Activated B cell treated with CpG ODN at 0.5 μM for 24 hours (primary cell): ENCODE measurements at regions not wholly inside any gene's neighbourhood (a gene's known extent, or its start where the extent isn't known, plus 50 kb on each side); places are given as distances from the start of the nearest gene placed in this dataset.

Source experiments
- ATAC-seq: fragments of 200-7000 bp; cut with Tn5 transposase; one replicate; pipeline ENCODE4 v1.10.0; 2021; ENCODE audit warnings: low read depth, mild to moderate bottlenecking, moderate library complexity
- CTCF ChIA-PET: fragments of 350-600 bp; sonication (Branson Sonifier 250); formaldehyde crosslinking; loops from one replicate; lab custom pipeline; 2021; ENCODE audit warnings: antibody characterized with exemption; lab: Charles Lee
- POLR2A ChIA-PET: fragments of 350-600 bp; sonication (Branson Sonifier 250); formaldehyde crosslinking; loops from one replicate; lab custom pipeline; 2021; ENCODE audit warnings: antibody characterized with exemption; lab: Charles Lee
- DNase-seq: peaks from one replicate; pipeline ENCODE4 v3.0.0; 2022
- H3K27ac Mint-ChIP-seq: one replicate; pipeline ENCODE4 v1.8.0; 2020; ENCODE audit warnings: mixed read lengths
- H3K27me3 Mint-ChIP-seq: one replicate; pipeline ENCODE4 v1.8.0; 2021; ENCODE audit warnings: mixed read lengths
- H3K36me3 Mint-ChIP-seq: one replicate; pipeline ENCODE4 v1.8.0; 2021; ENCODE audit warnings: low read depth, mixed read lengths
- H3K4me1 Mint-ChIP-seq: one replicate; pipeline ENCODE4 v1.8.0; 2021; ENCODE audit warnings: mixed read lengths
- H3K4me3 Mint-ChIP-seq: one replicate; pipeline ENCODE4 v1.8.0; 2020; ENCODE audit warnings: mild to moderate bottlenecking, mixed read lengths
- H3K9me3 Mint-ChIP-seq: one replicate; pipeline ENCODE4 v1.8.0; 2020; ENCODE audit warnings: mixed read lengths
- intact Hi-C: fragments of 100-400 bp; cut with micrococcal nuclease; formaldehyde crosslinking; loops from one replicate; pipeline ENCODE4 v1.15.1; 2024
- TF ChIP-seq, protein P1 (sequence below): fragments of 200-600 bp; IDR thresholded peaks from one replicate; pipeline ENCODE4 v1.8.0; 2022; ENCODE audit warnings: antibody characterized with exemption, mild to moderate bottlenecking

DNA sequence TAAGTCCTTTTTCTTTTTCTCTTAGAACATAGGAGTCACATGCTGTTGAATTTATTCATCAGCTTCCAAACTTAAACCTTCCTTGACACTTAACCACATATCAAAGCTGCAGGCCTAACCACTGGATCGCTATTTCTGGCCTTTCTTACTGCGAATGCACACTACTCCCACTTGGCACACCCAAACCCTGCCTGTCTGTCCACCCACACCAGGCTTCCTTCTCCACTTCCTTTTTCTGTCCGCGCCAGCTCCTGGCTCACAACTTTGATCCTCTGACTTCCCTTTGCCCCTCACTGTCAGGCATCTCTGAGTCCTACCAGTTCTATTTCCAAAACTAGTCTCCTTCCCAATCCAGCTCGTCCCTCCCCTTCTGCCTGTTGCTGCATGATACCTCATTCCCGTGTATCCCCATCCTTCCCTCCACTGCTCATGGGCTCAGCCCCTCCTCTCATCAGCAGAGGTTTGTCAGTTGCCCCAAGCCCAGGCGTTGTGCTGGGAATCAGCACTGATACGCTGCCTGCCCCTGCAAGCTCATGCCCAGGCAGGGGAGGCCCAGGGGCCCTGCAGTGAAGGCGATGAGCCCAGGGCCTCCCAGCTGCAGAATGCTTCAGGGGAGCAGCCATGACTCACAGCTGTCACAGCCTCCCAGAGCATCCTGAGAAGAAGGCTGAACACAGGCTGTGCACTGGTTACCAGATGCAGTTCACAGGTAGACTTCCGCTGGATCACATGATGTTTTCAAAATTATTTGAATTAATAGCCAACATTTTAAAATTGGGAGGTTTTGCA, 179.8 kb downstream of the KATNIP start:
- Mint-ChIP-seq H3K4me1 (no peaks in the 10 kb centered on the region), H3K27me3 (no peaks in the 10 kb centered on the region), H3K4me3 (no peak overlapping the region), H3K36me3 (peaks cover 34% of the 10 kb centered on the region), H3K9me3 (no peaks in the 10 kb centered on the region), H3K27ac (no peak overlapping the region)
- DNase-seq (no peak), ATAC-seq (no peak)
- ChIA-PET CTCF (no interaction called here), POLR2A (no interaction called here)
- intact Hi-C loops, result no loop called here
- TF ChIP-seq, protein P1, sequence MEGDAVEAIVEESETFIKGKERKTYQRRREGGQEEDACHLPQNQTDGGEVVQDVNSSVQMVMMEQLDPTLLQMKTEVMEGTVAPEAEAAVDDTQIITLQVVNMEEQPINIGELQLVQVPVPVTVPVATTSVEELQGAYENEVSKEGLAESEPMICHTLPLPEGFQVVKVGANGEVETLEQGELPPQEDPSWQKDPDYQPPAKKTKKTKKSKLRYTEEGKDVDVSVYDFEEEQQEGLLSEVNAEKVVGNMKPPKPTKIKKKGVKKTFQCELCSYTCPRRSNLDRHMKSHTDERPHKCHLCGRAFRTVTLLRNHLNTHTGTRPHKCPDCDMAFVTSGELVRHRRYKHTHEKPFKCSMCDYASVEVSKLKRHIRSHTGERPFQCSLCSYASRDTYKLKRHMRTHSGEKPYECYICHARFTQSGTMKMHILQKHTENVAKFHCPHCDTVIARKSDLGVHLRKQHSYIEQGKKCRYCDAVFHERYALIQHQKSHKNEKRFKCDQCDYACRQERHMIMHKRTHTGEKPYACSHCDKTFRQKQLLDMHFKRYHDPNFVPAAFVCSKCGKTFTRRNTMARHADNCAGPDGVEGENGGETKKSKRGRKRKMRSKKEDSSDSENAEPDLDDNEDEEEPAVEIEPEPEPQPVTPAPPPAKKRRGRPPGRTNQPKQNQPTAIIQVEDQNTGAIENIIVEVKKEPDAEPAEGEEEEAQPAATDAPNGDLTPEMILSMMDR, result no peak

DNA sequence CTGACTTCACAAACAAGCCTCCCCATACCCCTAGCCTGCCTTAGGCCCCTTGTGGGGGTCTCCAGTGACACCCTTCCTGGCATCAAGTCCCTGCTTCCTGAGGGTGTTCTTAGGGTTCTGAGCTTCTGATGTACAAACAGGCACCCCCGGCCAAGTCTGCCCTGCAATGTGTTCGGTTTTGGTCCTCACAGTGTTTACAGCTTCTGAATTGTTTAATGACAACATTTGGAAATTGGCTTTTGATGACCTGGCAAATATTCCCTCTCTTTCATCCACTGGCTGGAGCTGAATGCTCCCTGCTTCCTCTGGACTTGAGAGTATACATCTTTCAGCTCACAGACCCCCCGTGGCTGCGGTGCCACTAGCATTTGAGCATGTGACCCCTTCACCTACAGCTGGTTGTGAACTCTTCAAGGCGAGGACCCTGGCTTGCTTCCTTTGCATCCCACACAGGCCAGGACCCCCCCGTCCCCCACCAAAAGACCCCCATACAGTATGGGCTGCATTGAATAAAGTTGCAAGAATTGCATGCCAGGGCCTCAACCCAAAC, 180.8 kb downstream of the KATNIP start:
- no peaks in the 10 kb centered on the region for H3K9me3 Mint-ChIP-seq
- no peaks in the 10 kb centered on the region for H3K4me1 Mint-ChIP-seq
- H3K36me3 Mint-ChIP-seq, result peaks cover 25% of the 10 kb centered on the region
- H3K27me3 Mint-ChIP-seq, result no peaks in the 10 kb centered on the region
- CTCF ChIA-PET, result no interaction called here
- intact Hi-C loops, result no loop called here
- no peak overlapping the region for H3K27ac Mint-ChIP-seq
- DNase-seq (no peak), ATAC-seq (no peak)
- no peak overlapping the region for H3K4me3 Mint-ChIP-seq
- TF ChIP-seq, protein P1, result no peak
- POLR2A ChIA-PET, result no interaction called here

DNA sequence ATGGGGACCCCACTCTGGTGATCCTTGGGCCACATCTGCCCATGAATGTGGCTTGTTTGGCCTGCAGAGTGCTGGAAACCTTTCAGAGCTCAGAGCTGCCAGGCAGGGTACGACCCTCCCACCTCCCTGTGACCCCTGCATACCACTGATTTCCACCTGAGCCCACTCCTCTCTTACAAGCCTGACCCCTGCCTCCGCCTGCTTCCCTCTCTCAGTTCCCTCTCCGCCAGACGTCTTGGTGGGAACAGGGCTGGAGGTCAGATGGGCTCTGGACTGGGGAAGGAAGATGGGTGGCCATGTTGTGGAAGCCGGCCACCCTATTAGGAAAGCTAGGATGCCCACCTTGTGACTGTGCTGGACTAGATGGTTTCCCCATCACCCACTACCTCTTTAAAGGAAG, 185.1 kb downstream of the KATNIP start:
- intact Hi-C loops, result no loop called here
- peaks cover 15% of the 10 kb centered on the region for H3K36me3 Mint-ChIP-seq
- H3K27ac Mint-ChIP-seq, result no peak overlapping the region
- no peak overlapping the region for H3K4me3 Mint-ChIP-seq
- ChIA-PET CTCF (no interaction called here), POLR2A (no interaction called here)
- DNase-seq (no peak), ATAC-seq (no peak)
- no peaks in the 10 kb centered on the region for H3K27me3 Mint-ChIP-seq
- H3K4me1 Mint-ChIP-seq, result no peaks in the 10 kb centered on the region
- no peaks in the 10 kb centered on the region for H3K9me3 Mint-ChIP-seq
- TF ChIP-seq, protein P1, result no peak

DNA sequence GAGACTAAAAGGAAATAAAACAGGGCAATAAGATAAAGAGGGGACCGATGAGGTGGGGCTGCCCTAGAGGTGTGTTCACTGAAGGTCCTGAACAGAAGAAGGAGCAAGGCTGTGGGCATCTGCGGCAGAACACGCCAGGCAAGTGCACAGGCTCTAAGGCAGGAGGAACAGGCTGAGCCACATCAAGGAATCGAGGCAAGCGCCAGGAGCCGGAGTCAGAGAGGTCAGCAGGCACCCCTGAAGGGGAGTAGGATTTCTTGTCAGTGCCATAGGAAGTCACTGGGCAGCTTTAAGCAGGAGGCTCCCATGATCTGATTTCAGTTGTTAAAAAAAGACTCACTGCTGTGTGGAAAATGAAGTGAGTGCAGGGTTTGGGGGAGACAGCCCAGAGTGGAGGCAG, 186.5 kb downstream of the KATNIP start:
- H3K9me3 Mint-ChIP-seq, result no peaks in the 10 kb centered on the region
- no peak overlapping the region for H3K4me3 Mint-ChIP-seq
- H3K27me3 Mint-ChIP-seq, result no peaks in the 10 kb centered on the region
- CTCF ChIA-PET, result no interaction called here
- DNase-seq (no peak), ATAC-seq (no peak)
- TF ChIP-seq, protein P1, result no peak
- POLR2A ChIA-PET, result no interaction called here
- peaks cover 18% of the 10 kb centered on the region for H3K36me3 Mint-ChIP-seq
- no peaks in the 10 kb centered on the region for H3K4me1 Mint-ChIP-seq
- intact Hi-C loops, result no loop called here
- no peak overlapping the region for H3K27ac Mint-ChIP-seq

DNA sequence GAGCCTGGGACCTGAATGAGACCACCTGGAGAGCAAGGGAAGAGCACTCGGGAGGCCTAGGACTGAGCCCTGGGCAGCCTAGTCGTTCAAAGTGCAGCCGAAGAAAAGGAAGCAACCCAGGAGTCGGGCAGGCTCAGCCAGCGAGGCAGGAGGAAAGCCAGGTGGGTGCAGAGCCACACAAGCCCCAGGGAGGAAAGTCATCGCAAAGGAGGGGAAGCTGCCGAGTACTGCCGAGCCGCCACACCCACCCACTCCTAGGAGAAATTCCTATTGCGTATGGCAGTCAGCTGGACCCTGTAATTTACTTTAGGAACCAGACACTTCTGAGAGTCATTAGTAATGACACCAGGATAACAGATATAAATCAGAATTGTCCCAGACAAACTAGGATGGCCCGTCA, 187.6 kb downstream of the KATNIP start:
- Mint-ChIP-seq H3K36me3 (peaks cover 22% of the 10 kb centered on the region), H3K27ac (no peak overlapping the region), H3K4me3 (no peak overlapping the region), H3K27me3 (no peaks in the 10 kb centered on the region), H3K9me3 (no peaks in the 10 kb centered on the region), H3K4me1 (no peaks in the 10 kb centered on the region)
- intact Hi-C loops, result no loop called here
- ChIA-PET POLR2A (no interaction called here), CTCF (no interaction called here)
- DNase-seq (no peak), ATAC-seq (no peak)
- TF ChIP-seq, protein P1, result no peak
